ENCODE measurements at regions not wholly inside any gene's neighbourhood (a gene's known extent, or its start where the extent isn't known, plus 50 kb on each side); places are given as distances from the start of the nearest gene placed in this dataset.

- TF ChIP-seq CTCF (conservative IDR thresholded peaks at IDR 0.05; ENCODE audit: low read length) (no peak), EZH2phosphoT487 (IDR thresholded peaks at IDR 0.05; ENCODE audit: borderline replicate concordance) (no peak)
Observed at GRCh38 chr9:86491468-86492266, 137.5 kb upstream of the TUT7 start.

All from Loucy (cell line).